Gastrocnemius medialis (tissue), 4 donors: ENCODE measurements at regions not wholly inside any gene's neighbourhood (a gene's known extent, or its start where the extent isn't known, plus 50 kb on each side); places are given as distances from the start of the nearest gene placed in this dataset.

Experiments used
- CTCF ChIP-seq, 5 experiments: fragments of 450-650 bp in 3 of 5; fragments of 200-600 bp in 2 of 5; sonication (generic) in 2 of 5; IDR thresholded peaks in 4 of 5; conservative IDR thresholded peaks in 1 of 5; 1 replicate in 4 of 5; 2 replicates in 1 of 5; pipeline ENCODE4 v1.5.1; 2016 to 2019; ENCODE audit warnings: antibody characterized with exemption in 5 of 5, mild to moderate bottlenecking in 3 of 5, moderate library complexity in 3 of 5
- POLR2A ChIP-seq, 2 donors: fragments of 450-650 bp; IDR thresholded peaks; one replicate each; pipeline ENCODE4 v1.6.1; 2017; ENCODE audit warnings: antibody characterized with exemption in 2 of 2, mild to moderate bottlenecking in 2 of 2, moderate library complexity in 2 of 2

GRCh38 chr5:174798551-174798951 lies 74.2 kb downstream of the MSX2 start:
- TF ChIP-seq CTCF (IDR thresholded peaks at IDR 0.05 in 4 of 5, conservative IDR thresholded peaks at IDR 0.05 in 1 of 5): no peak
- TF ChIP-seq POLR2A (IDR thresholded peaks at IDR 0.05): no peak
